ENCODE measurements at regions not wholly inside any gene's neighbourhood (a gene's known extent, or its start where the extent isn't known, plus 50 kb on each side); places are given as distances from the start of the nearest gene placed in this dataset.

- no peak for DNase-seq (ENCODE audit: low read depth in 2 of 2)
Measured at GRCh38 chr3:193827871-193828270, 234.9 kb downstream of the OPA1 start.

GRCh38 chr3:193828477-193828876 is 235.5 kb downstream of the OPA1 start:
- no peak for DNase-seq (ENCODE audit: low read depth in 2 of 2)

GRCh38 chr3:193829781-193830180 is 236.8 kb downstream of the OPA1 start:
- DNase-seq (ENCODE audit: low read depth in 2 of 2), result no peak

- no peak for DNase-seq (ENCODE audit: low read depth in 2 of 2)
Measured at GRCh38 chr3:193830791-193831191, 237.8 kb downstream of the OPA1 start.

GRCh38 chr3:193831495-193832455 is 238.8 kb downstream of the OPA1 start:
- DNase-seq (ENCODE audit: low read depth in 2 of 2), result no peak

- no peak for DNase-seq (ENCODE audit: low read depth in 2 of 2)
Measured at GRCh38 chr3:193832833-193833413, 239.9 kb downstream of the OPA1 start.

- DNase-seq (ENCODE audit: low read depth in 2 of 2), result no peak
Measured at GRCh38 chr3:193833592-193833991, 240.6 kb downstream of the OPA1 start.

GRCh38 chr3:193835414-193835813 is 242.4 kb downstream of the OPA1 start:
- DNase-seq (ENCODE audit: low read depth in 2 of 2), result no peak

- DNase-seq (ENCODE audit: low read depth in 2 of 2), result no peak
Measured at GRCh38 chr3:193836511-193836910, 243.5 kb downstream of the OPA1 start.

- no peak for DNase-seq (ENCODE audit: low read depth in 2 of 2)
Measured at GRCh38 chr3:193836918-193837317, 243.9 kb downstream of the OPA1 start.

GRCh38 chr3:193837347-193837827 is 244.4 kb downstream of the OPA1 start:
- DNase-seq (ENCODE audit: low read depth in 2 of 2), result no peak

GRCh38 chr3:193840111-193840641 is 247.2 kb downstream of the OPA1 start:
- DNase-seq (ENCODE audit: low read depth in 2 of 2), result no peak

GRCh38 chr3:193841581-193841980 is 248.6 kb downstream of the OPA1 start:
- no peak for DNase-seq (ENCODE audit: low read depth in 2 of 2)

GRCh38 chr3:193842029-193842798 is 249.2 kb downstream of the OPA1 start:
- no peak for DNase-seq (ENCODE audit: low read depth in 2 of 2)

- no peak for DNase-seq (ENCODE audit: low read depth in 2 of 2)
Measured at GRCh38 chr3:193842832-193843473, 249.9 kb downstream of the OPA1 start.

GRCh38 chr3:193843474-193844301 is 250.7 kb downstream of the OPA1 start:
- DNase-seq (ENCODE audit: low read depth in 2 of 2), result no peak

- DNase-seq (ENCODE audit: low read depth in 2 of 2), result no peak
Measured at GRCh38 chr3:193844472-193844871, 251.5 kb downstream of the OPA1 start.

- no peak for DNase-seq (ENCODE audit: low read depth in 2 of 2)
Measured at GRCh38 chr3:193845144-193845543, 252.1 kb downstream of the OPA1 start.

- no peak for DNase-seq (ENCODE audit: low read depth in 2 of 2)
Measured at GRCh38 chr3:193846569-193846968, 253.6 kb downstream of the OPA1 start.

GRCh38 chr3:193847402-193847801 is 254.4 kb downstream of the OPA1 start:
- DNase-seq (ENCODE audit: low read depth in 2 of 2), result no peak

GRCh38 chr3:193848547-193848946 is 255.5 kb downstream of the OPA1 start:
- no peak for DNase-seq (ENCODE audit: low read depth in 2 of 2)
